Caco-2 (cell line): ENCODE measurements at regions not wholly inside any gene's neighbourhood (a gene's known extent, or its start where the extent isn't known, plus 50 kb on each side); places are given as distances from the start of the nearest gene placed in this dataset.

Experiments
- BruUV-seq: library from RNA; stranded (reverse); fragments of 400-500 nt; replicated peaks from 2 replicates; lab custom pipeline; 2021; lab: Mats Ljungman, UMichigan
- CTCF ChIA-PET: fragments of 300-600 bp; sonication (Branson Sonifier 250); formaldehyde crosslinking; loops from one replicate; lab custom pipeline; 2022; ENCODE audit warnings: antibody characterized with exemption; lab: Charles Lee
- POLR2A ChIA-PET: fragments of 300-600 bp; sonication (Branson Sonifier 250); formaldehyde crosslinking; loops from one replicate; lab custom pipeline; 2022; ENCODE audit warnings: antibody characterized with exemption; lab: Charles Lee
- DNase-seq, 2 experiments: peaks; one replicate each; pipeline versions ENCODE4 v3.0.0 to v3.0.0-alpha.2; 2020 to 2022
- H3K27me3 ChIP-seq: replicated peaks from 2 replicates; pipeline ENCODE4 v1.6.0; 2011; ENCODE audit warnings: low read length; ENCODE audit not compliant: control insufficient read depth, insufficient read depth
- H3K36me3 ChIP-seq: 2 replicates; pipeline ENCODE4 v1.5.1; 2011; ENCODE audit warnings: low read length; ENCODE audit not compliant: control insufficient read depth, insufficient read depth
- H3K4me1 ChIP-seq: fragments of 250-450 bp; sonication (Bioruptor Pico); 2 replicates; pipeline ENCODE4 v1.5.1; 2020; ENCODE audit warnings: mild to moderate bottlenecking
- H3K4me3 ChIP-seq: 2 replicates; pipeline ENCODE4 v1.5.1; 2011; ENCODE audit warnings: low read depth, mild to moderate bottlenecking, control low read depth, low read length
- H3K9me3 ChIP-seq: fragments of 250-450 bp; sonication (Bioruptor Pico); 2 replicates; pipeline ENCODE4 v1.5.1; 2020; ENCODE audit warnings: mild to moderate bottlenecking, moderate library complexity
- H3K27ac Mint-ChIP-seq: one replicate; pipeline ENCODE4 v1.8.0; 2022; ENCODE audit warnings: mixed read lengths; ENCODE audit not compliant: unreplicated experiment
- H3K27me3 Mint-ChIP-seq: one replicate; pipeline ENCODE4 v1.8.0; 2022; ENCODE audit warnings: mixed read lengths; ENCODE audit not compliant: insufficient read depth, unreplicated experiment
- H3K36me3 Mint-ChIP-seq: one replicate; pipeline ENCODE4 v1.8.0; 2022; ENCODE audit warnings: mild to moderate bottlenecking, mixed read lengths; ENCODE audit not compliant: insufficient read depth, unreplicated experiment
- H3K4me1 Mint-ChIP-seq: one replicate; pipeline ENCODE4 v1.8.0; 2022; ENCODE audit warnings: low read depth, mixed read lengths; ENCODE audit not compliant: unreplicated experiment
- H3K4me3 Mint-ChIP-seq: one replicate; pipeline ENCODE4 v1.8.0; 2022; ENCODE audit warnings: mild to moderate bottlenecking, moderate library complexity, mixed read lengths; ENCODE audit not compliant: unreplicated experiment
- H3K9me3 Mint-ChIP-seq: one replicate; pipeline ENCODE4 v1.8.0; 2022; ENCODE audit warnings: mixed read lengths; ENCODE audit not compliant: unreplicated experiment
- intact Hi-C: fragments of 100-400 bp; cut with micrococcal nuclease; formaldehyde crosslinking; loops from one replicate; pipeline ENCODE4 v1.10.0; 2022; ENCODE audit not compliant: unreplicated experiment
- TF ChIP-seq, protein P1 (sequence below), 2 experiments: fragments of 200-600 bp in 1 of 2; IDR thresholded peaks; 1 replicate in 1 of 2; 2 replicates in 1 of 2; pipeline versions ENCODE4 v1.5.1 to v1.8.0; 2011 to 2022; ENCODE audit warnings: antibody characterized with exemption in 1 of 2, control low read depth in 1 of 2, inconsistent platforms in 1 of 2, low read depth in 1 of 2, low read length in 1 of 2, mild to moderate bottlenecking in 1 of 2, moderate library complexity in 1 of 2; ENCODE audit not compliant: insufficient read depth in 1 of 2, severe bottlenecking in 1 of 2, unreplicated experiment in 1 of 2

GRCh38 chr2:239640210-239640609 is 239.4 kb upstream of the HDAC4 start:
- H3K36me3 Mint-ChIP-seq = no peaks in the 10 kb centered on the region
- H3K4me3 Mint-ChIP-seq = no peak overlapping the region
- H3K27ac Mint-ChIP-seq = no peak overlapping the region
- intact Hi-C loops = no loop called here
- Histone ChIP-seq H3K9me3 (no peaks in the 10 kb centered on the region), H3K4me3 (no peak overlapping the region), H3K4me1 (no peaks in the 10 kb centered on the region), H3K27me3 (no peaks in the 10 kb centered on the region), H3K36me3 (no peaks in the 10 kb centered on the region)
- no peaks in the 10 kb centered on the region for H3K27me3 Mint-ChIP-seq
- CTCF ChIA-PET = no interaction called here
- no peak for DNase-seq
- POLR2A ChIA-PET = no interaction called here
- no peaks in the 10 kb centered on the region for H3K9me3 Mint-ChIP-seq
- TF ChIP-seq, protein P1, sequence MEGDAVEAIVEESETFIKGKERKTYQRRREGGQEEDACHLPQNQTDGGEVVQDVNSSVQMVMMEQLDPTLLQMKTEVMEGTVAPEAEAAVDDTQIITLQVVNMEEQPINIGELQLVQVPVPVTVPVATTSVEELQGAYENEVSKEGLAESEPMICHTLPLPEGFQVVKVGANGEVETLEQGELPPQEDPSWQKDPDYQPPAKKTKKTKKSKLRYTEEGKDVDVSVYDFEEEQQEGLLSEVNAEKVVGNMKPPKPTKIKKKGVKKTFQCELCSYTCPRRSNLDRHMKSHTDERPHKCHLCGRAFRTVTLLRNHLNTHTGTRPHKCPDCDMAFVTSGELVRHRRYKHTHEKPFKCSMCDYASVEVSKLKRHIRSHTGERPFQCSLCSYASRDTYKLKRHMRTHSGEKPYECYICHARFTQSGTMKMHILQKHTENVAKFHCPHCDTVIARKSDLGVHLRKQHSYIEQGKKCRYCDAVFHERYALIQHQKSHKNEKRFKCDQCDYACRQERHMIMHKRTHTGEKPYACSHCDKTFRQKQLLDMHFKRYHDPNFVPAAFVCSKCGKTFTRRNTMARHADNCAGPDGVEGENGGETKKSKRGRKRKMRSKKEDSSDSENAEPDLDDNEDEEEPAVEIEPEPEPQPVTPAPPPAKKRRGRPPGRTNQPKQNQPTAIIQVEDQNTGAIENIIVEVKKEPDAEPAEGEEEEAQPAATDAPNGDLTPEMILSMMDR (IDR thresholded peaks at IDR 0.05; ENCODE audit: insufficient read depth in 1 of 2, low read depth in 1 of 2, low read length in 1 of 2, severe bottlenecking in 1 of 2, unreplicated experiment in 1 of 2) = no peak
- no peaks in the 10 kb centered on the region for H3K4me1 Mint-ChIP-seq
- no TSS peak for BruUV-seq

GRCh38 chr2:239639421-239640185 is 238.8 kb upstream of the HDAC4 start:
- H3K4me1 Mint-ChIP-seq = no peaks in the 10 kb centered on the region
- no peak overlapping the region for H3K4me3 Mint-ChIP-seq
- H3K27me3 ChIP-seq = no peaks in the 10 kb centered on the region
- no peaks in the 10 kb centered on the region for H3K9me3 Mint-ChIP-seq
- TF ChIP-seq, protein P1 (IDR thresholded peaks at IDR 0.05; ENCODE audit: insufficient read depth in 1 of 2, low read depth in 1 of 2, low read length in 1 of 2, severe bottlenecking in 1 of 2, unreplicated experiment in 1 of 2) = no peak
- no peaks in the 10 kb centered on the region for H3K36me3 ChIP-seq
- no peaks in the 10 kb centered on the region for H3K9me3 ChIP-seq
- no peaks in the 10 kb centered on the region for H3K36me3 Mint-ChIP-seq
- no peaks in the 10 kb centered on the region for H3K27me3 Mint-ChIP-seq
- intact Hi-C loops = no loop called here
- POLR2A ChIA-PET = no interaction called here
- H3K4me3 ChIP-seq = no peak overlapping the region
- no peaks in the 10 kb centered on the region for H3K4me1 ChIP-seq
- H3K27ac Mint-ChIP-seq = no peak overlapping the region
- no TSS peak for BruUV-seq
- DNase-seq = no peak
- CTCF ChIA-PET = no interaction called here

DNA sequence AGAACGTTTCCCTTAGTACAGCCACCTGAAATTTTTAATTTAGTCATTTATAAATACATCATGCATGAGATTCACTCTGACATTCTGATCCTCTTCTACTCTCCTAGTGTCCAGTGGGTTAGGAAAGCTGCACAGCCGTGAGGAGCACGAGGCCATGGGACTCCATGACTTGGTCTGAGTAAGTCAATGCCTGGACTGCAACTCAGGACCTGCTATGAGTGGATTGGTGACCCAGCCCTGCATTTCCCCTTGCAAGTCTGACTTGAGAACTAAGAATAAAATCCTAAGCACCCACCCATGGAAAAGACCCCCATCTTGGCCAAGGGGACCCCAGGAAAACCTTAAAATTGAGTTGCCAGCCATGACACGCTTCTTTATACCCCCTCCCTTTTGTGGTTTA is 237.6 kb upstream of the HDAC4 start:
- Mint-ChIP-seq H3K4me3 (no peak overlapping the region), H3K27me3 (no peaks in the 10 kb centered on the region), H3K36me3 (no peaks in the 10 kb centered on the region), H3K27ac (no peak overlapping the region), H3K9me3 (no peaks in the 10 kb centered on the region), H3K4me1 (no peaks in the 10 kb centered on the region)
- TF ChIP-seq, protein P1 (IDR thresholded peaks at IDR 0.05; ENCODE audit: insufficient read depth in 1 of 2, low read depth in 1 of 2, low read length in 1 of 2, severe bottlenecking in 1 of 2, unreplicated experiment in 1 of 2) = no peak
- POLR2A ChIA-PET = no interaction called here
- H3K27me3 ChIP-seq = no peaks in the 10 kb centered on the region
- no peak for DNase-seq
- H3K4me3 ChIP-seq = no peak overlapping the region
- CTCF ChIA-PET = no interaction called here
- BruUV-seq = no TSS peak
- no peaks in the 10 kb centered on the region for H3K9me3 ChIP-seq
- H3K4me1 ChIP-seq = no peaks in the 10 kb centered on the region
- intact Hi-C loops = no loop called here
- H3K36me3 ChIP-seq = no peaks in the 10 kb centered on the region
